WTC11 (cell line): ENCODE measurements at regions not wholly inside any gene's neighbourhood (a gene's known extent, or its start where the extent isn't known, plus 50 kb on each side); places are given as distances from the start of the nearest gene placed in this dataset.

Experiments used
- ATAC-seq: fragments of 200-7000 bp; cut with Tn5 transposase; 2 replicates; pipeline ENCODE4 v1.10.0; 2021; ENCODE audit warnings: mild to moderate bottlenecking, moderate library complexity
- CTCF ChIA-PET: fragments of 300-600 bp; sonication (Branson Sonifier 250); formaldehyde crosslinking; loops from one replicate; lab custom pipeline; 2021; ENCODE audit warnings: antibody characterized with exemption; lab: Charles Lee
- POLR2A ChIA-PET: fragments of 350-600 bp; sonication (Branson Sonifier 250); formaldehyde crosslinking; loops from one replicate; lab custom pipeline; 2021; ENCODE audit warnings: antibody characterized with exemption; lab: Charles Lee
- DNase-seq: peaks from one replicate; pipeline ENCODE4 v3.0.0; 2021; ENCODE audit warnings: low spot score
- H3K27ac Mint-ChIP-seq: 2 replicates; pipeline ENCODE4 v1.8.0; 2021; ENCODE audit warnings: mixed read lengths
- H3K27me3 Mint-ChIP-seq: 2 replicates; pipeline ENCODE4 v1.8.0; 2021; ENCODE audit warnings: low read depth, mild to moderate bottlenecking, moderate library complexity, mixed read lengths
- H3K36me3 Mint-ChIP-seq: 2 replicates; pipeline ENCODE4 v1.8.0; 2021; ENCODE audit warnings: mixed read lengths
- H3K4me1 Mint-ChIP-seq: 2 replicates; pipeline ENCODE4 v1.8.0; 2022; ENCODE audit warnings: mixed read lengths
- H3K4me3 Mint-ChIP-seq: 2 replicates; pipeline ENCODE4 v1.8.0; 2021; ENCODE audit warnings: mild to moderate bottlenecking, moderate library complexity, mixed read lengths
- H3K9me3 Mint-ChIP-seq: 2 replicates; pipeline ENCODE4 v1.8.0; 2021; ENCODE audit warnings: mixed read lengths
- ATF3 ChIP-seq: sonication (generic); formaldehyde crosslinking; conservative IDR thresholded peaks from 2 replicates; pipeline ENCODE4 v1.8.1; 2022; ENCODE audit warnings: mild to moderate bottlenecking, missing genetic modification reagents
- CREM ChIP-seq: sonication (generic); formaldehyde crosslinking; IDR thresholded peaks from 2 replicates; pipeline ENCODE4 v1.8.1; 2022; ENCODE audit warnings: mild to moderate bottlenecking, missing genetic modification reagents, moderate library complexity
- ELF4 ChIP-seq: sonication (generic); formaldehyde crosslinking; IDR thresholded peaks from 2 replicates; pipeline ENCODE4 v1.8.1; 2022; ENCODE audit warnings: low read depth, mild to moderate bottlenecking, moderate library complexity, missing genetic modification reagents
- FOXP1 ChIP-seq: sonication (generic); formaldehyde crosslinking; IDR thresholded peaks from 2 replicates; pipeline ENCODE4 v1.8.0; 2022; ENCODE audit warnings: missing genetic modification reagents, mild to moderate bottlenecking, moderate library complexity, borderline replicate concordance
- GTF2I ChIP-seq: fragments of 250-450 bp; sonication (Bioruptor Pico); conservative IDR thresholded peaks from 2 replicates; pipeline ENCODE4 v1.4.0; 2021; ENCODE audit warnings: mild to moderate bottlenecking
- JUN ChIP-seq: sonication (generic); formaldehyde crosslinking; IDR thresholded peaks from 2 replicates; pipeline ENCODE4 v1.8.0; 2023; ENCODE audit warnings: mild to moderate bottlenecking, missing genetic modification reagents
- NFYB ChIP-seq: sonication (generic); formaldehyde crosslinking; conservative IDR thresholded peaks from 2 replicates; pipeline ENCODE4 v1.8.0; 2022; ENCODE audit warnings: low read depth, missing genetic modification reagents
- NR2C2 ChIP-seq: sonication (generic); formaldehyde crosslinking; IDR thresholded peaks from 2 replicates; pipeline ENCODE4 v1.8.0; 2022; ENCODE audit warnings: mild to moderate bottlenecking, missing genetic modification reagents
- PRDM15 ChIP-seq: sonication (generic); formaldehyde crosslinking; IDR thresholded peaks from 2 replicates; pipeline ENCODE4 v1.8.0; 2022; ENCODE audit warnings: missing genetic modification reagents
- PRRX2 ChIP-seq: fragments of 250-450 bp; sonication (Bioruptor Pico); IDR thresholded peaks from 2 replicates; pipeline ENCODE4 v1.8.0; 2021; ENCODE audit warnings: mild to moderate bottlenecking
- RELA ChIP-seq: sonication (generic); formaldehyde crosslinking; IDR thresholded peaks from 2 replicates; pipeline ENCODE4 v1.8.1; 2022; ENCODE audit warnings: missing genetic modification reagents, mild to moderate bottlenecking, borderline replicate concordance
- RORB ChIP-seq: fragments of 250-450 bp; sonication (Bioruptor Pico); IDR thresholded peaks from 2 replicates; pipeline ENCODE4 v1.9.0; 2021; ENCODE audit warnings: mild to moderate bottlenecking
- TEAD1 ChIP-seq: sonication (generic); formaldehyde crosslinking; IDR thresholded peaks from 2 replicates; pipeline ENCODE4 v1.8.0; 2022; ENCODE audit warnings: mild to moderate bottlenecking, missing genetic modification reagents
- ZBTB21 ChIP-seq: sonication (generic); formaldehyde crosslinking; IDR thresholded peaks from 2 replicates; pipeline ENCODE4 v1.8.1; 2023; ENCODE audit warnings: mild to moderate bottlenecking, missing genetic modification reagents, borderline replicate concordance
- ZNF121 ChIP-seq: sonication (generic); formaldehyde crosslinking; IDR thresholded peaks from 2 replicates; pipeline ENCODE4 v1.8.0; 2023; ENCODE audit warnings: missing genetic modification reagents
- ZNF263 ChIP-seq: sonication (generic); formaldehyde crosslinking; IDR thresholded peaks from 2 replicates; pipeline ENCODE4 v1.8.1; 2022; ENCODE audit warnings: low read depth, mild to moderate bottlenecking, moderate library complexity, missing genetic modification reagents
- ZNF317 ChIP-seq: sonication (generic); formaldehyde crosslinking; IDR thresholded peaks from 2 replicates; pipeline ENCODE4 v1.8.1; 2023; ENCODE audit warnings: low read depth, mild to moderate bottlenecking, moderate library complexity, missing genetic modification reagents, borderline replicate concordance
- ZNF512 ChIP-seq: sonication (generic); formaldehyde crosslinking; IDR thresholded peaks from 2 replicates; pipeline ENCODE4 v1.8.1; 2022; ENCODE audit warnings: missing genetic modification reagents, borderline replicate concordance
- TF ChIP-seq, protein P1 (sequence below): fragments of 250-450 bp; sonication (Bioruptor Pico); IDR thresholded peaks from 2 replicates; pipeline ENCODE4 v1.9.0; 2021; ENCODE audit warnings: moderate library complexity, mild to moderate bottlenecking, inconsistent platforms, borderline replicate concordance
- TF ChIP-seq, protein P2 (sequence below): sonication (generic); formaldehyde crosslinking; IDR thresholded peaks from 2 replicates; pipeline ENCODE4 v1.8.0; 2022; ENCODE audit warnings: mild to moderate bottlenecking, missing genetic modification reagents

GRCh38 chr6:91415031-91415605 lies 828.2 kb upstream of the MAP3K7 start:
- Mint-ChIP-seq H3K36me3 (peaks cover 10% of the 10 kb centered on the region), H3K4me3 (no peak overlapping the region), H3K9me3 (peaks cover 33% of the 10 kb centered on the region), H3K4me1 (peaks cover 7% of the 10 kb centered on the region), H3K27me3 (no peaks in the 10 kb centered on the region), H3K27ac (no peak overlapping the region)
- CTCF ChIA-PET: no interaction called here
- no peak for DNase-seq
- POLR2A ChIA-PET: no interaction called here
- TF ChIP-seq NFYB: no peak
- TF ChIP-seq NR2C2: no peak
- TF ChIP-seq JUN (CRISPR knock-in tag): no peak
- TF ChIP-seq ZNF263 (CRISPR knock-in tag): no peak
- TF ChIP-seq ZNF121 (CRISPR knock-in tag): no peak
- TF ChIP-seq ATF3 (CRISPR knock-in tag): no peak
- no peak for TF ChIP-seq RELA (CRISPR knock-in tag)
- TF ChIP-seq, protein P1, sequence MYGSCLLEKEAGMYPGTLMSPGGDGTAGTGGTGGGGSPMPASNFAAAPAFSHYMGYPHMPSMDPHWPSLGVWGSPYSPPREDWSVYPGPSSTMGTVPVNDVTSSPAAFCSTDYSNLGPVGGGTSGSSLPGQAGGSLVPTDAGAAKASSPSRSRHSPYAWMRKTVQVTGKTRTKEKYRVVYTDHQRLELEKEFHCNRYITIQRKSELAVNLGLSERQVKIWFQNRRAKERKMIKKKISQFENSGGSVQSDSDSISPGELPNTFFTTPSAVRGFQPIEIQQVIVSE: no peak
- TF ChIP-seq RORB (CRISPR knock-in tag): no peak
- TF ChIP-seq TEAD1 (CRISPR knock-in tag): no peak
- no peak for TF ChIP-seq ELF4 (CRISPR knock-in tag)
- no peak for TF ChIP-seq PRRX2 (CRISPR knock-in tag)
- TF ChIP-seq FOXP1 (CRISPR knock-in tag): no peak
- no peak for TF ChIP-seq ZNF317
- TF ChIP-seq CREM (CRISPR knock-in tag): no peak
- TF ChIP-seq, protein P2, sequence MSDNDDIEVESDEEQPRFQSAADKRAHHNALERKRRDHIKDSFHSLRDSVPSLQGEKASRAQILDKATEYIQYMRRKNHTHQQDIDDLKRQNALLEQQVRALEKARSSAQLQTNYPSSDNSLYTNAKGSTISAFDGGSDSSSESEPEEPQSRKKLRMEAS (CRISPR knock-in tag): no peak
- no peak for TF ChIP-seq ZNF512
- TF ChIP-seq GTF2I (CRISPR knock-in tag): no peak
- no peak for ATAC-seq

GRCh38 chr6:91412532-91412931 lies 825.7 kb upstream of the MAP3K7 start:
- DNase-seq (no peak), ATAC-seq (no peak)
- no peak overlapping the region for H3K27ac Mint-ChIP-seq
- no peaks in the 10 kb centered on the region for H3K27me3 Mint-ChIP-seq
- POLR2A ChIA-PET: no interaction called here
- no peaks in the 10 kb centered on the region for H3K36me3 Mint-ChIP-seq
- H3K9me3 Mint-ChIP-seq: peaks cover 11% of the 10 kb centered on the region; the same call in 1 of the 2 replicates
- CTCF ChIA-PET: no interaction called here
- H3K4me1 Mint-ChIP-seq: peaks cover 7% of the 10 kb centered on the region
- H3K4me3 Mint-ChIP-seq: no peak overlapping the region
- TF ChIP-seq ZBTB21 (no peak), PRDM15 (CRISPR knock-in tag) (no peak)
